ENCODE measurements at regions not wholly inside any gene's neighbourhood (a gene's known extent, or its start where the extent isn't known, plus 50 kb on each side); places are given as distances from the start of the nearest gene placed in this dataset.

GRCh38 chr3:13187593-13187992, 114.4 kb upstream of the IQSEC1 start:
- TF ChIP-seq ELK1 (IDR thresholded peaks at IDR 0.05; ENCODE audit: low read depth, low read length): no peak
- no peak for TF ChIP-seq CEBPB (IDR thresholded peaks at IDR 0.05; ENCODE audit: borderline replicate concordance in 1 of 2, low read depth in 2 of 2, low read length in 2 of 2)
- TF ChIP-seq CTCF (IDR thresholded peaks at IDR 0.05 in 2 of 3, conservative IDR thresholded peaks at IDR 0.05 in 1 of 3; ENCODE audit: control insufficient read depth in 2 of 3, extremely low read depth in 1 of 3, insufficient read depth in 1 of 3, low read depth in 3 of 3, low read length in 3 of 3): no peak
- TF ChIP-seq HDAC2 (IDR thresholded peaks at IDR 0.05): no peak
- no peak for TF ChIP-seq NFIC (IDR thresholded peaks at IDR 0.05; ENCODE audit: low read depth, low read length)
- no peak for TF ChIP-seq TAF1 (IDR thresholded peaks at IDR 0.05; ENCODE audit: borderline replicate concordance, low read depth, low read length)
- TF ChIP-seq POLR2A (IDR thresholded peaks at IDR 0.05; ENCODE audit: low read depth, low read length): no peak
- TF ChIP-seq FOXK2 (IDR thresholded peaks at IDR 0.05): no peak
- no peak for TF ChIP-seq SKIL (IDR thresholded peaks at IDR 0.05; ENCODE audit: low read depth, poor library complexity, severe bottlenecking)
- no peak for TF ChIP-seq SMC3 (IDR thresholded peaks at IDR 0.05; ENCODE audit: borderline replicate concordance, low read length)
- TF ChIP-seq E2F4 (IDR thresholded peaks at IDR 0.05; ENCODE audit: low read depth, low read length): no peak
- TF ChIP-seq NFYB (IDR thresholded peaks at IDR 0.05; ENCODE audit: insufficient read depth, low read depth, low read length): no peak
- no peak for TF ChIP-seq RCOR1 (conservative IDR thresholded peaks at IDR 0.05; ENCODE audit: low read depth, low read length)
- no peak for TF ChIP-seq FOXM1 (IDR thresholded peaks at IDR 0.05; ENCODE audit: low read depth, low read length)
